ENCODE measurements at regions not wholly inside any gene's neighbourhood (a gene's known extent, or its start where the extent isn't known, plus 50 kb on each side); places are given as distances from the start of the nearest gene placed in this dataset.

GRCh38 chr17:20775331-20775730 lies 195.8 kb downstream of the CDRT15L2 start:
- POLR2A ChIA-PET: no interaction called here

GRCh38 chr17:20779521-20779920 lies 200.0 kb downstream of the CDRT15L2 start:
- DNase-seq (ENCODE audit: extremely low read depth in 1 of 4, low spot score in 3 of 4): no peak

More at GRCh38 chr17:20775331-20775730, 195.8 kb downstream of the CDRT15L2 start:
- no peak for FAIRE-seq
- DNase-seq (ENCODE audit: extremely low read depth in 1 of 4, low spot score in 3 of 4): no peak
- Histone ChIP-seq H3K4me3 (no peak overlapping the region), H4K20me1 (replicated peaks; ENCODE audit: control insufficient read depth, insufficient read depth, low read length) (no peaks in the 10 kb centered on the region), H3K36me3 (ENCODE audit: control insufficient read depth, insufficient read depth, low read length) (no peaks in the 10 kb centered on the region), H3K27ac (ENCODE audit: extremely low read depth, low read depth, low read length) (no peak overlapping the region), H3K4me1 (replicated peaks in 1 of 2; ENCODE audit: control insufficient read depth in 2 of 2, insufficient read depth in 2 of 2, low read length in 2 of 2) (no peaks in the 10 kb centered on the region), H3K9ac (ENCODE audit: insufficient read depth in 1 of 2, low read depth in 2 of 2, low read length in 2 of 2) (no peak overlapping the region), H3K9me1 (ENCODE audit: control insufficient read depth, insufficient read depth, low read length) (no peaks in the 10 kb centered on the region), H3K4me2 (ENCODE audit: insufficient read depth, low read length) (no peak overlapping the region), H2AFZ (ENCODE audit: low read depth, low read length) (no peak overlapping the region), H3K9me3 (replicated peaks; ENCODE audit: control insufficient read depth, insufficient read depth, low read depth, low read length) (no peaks in the 10 kb centered on the region), H3K27me3 (ENCODE audit: control insufficient read depth in 2 of 2, insufficient read depth in 2 of 2, low read length in 2 of 2) (no peaks in the 10 kb centered on the region), H3K79me2 (ENCODE audit: control insufficient read depth, insufficient read depth, low read length) (no peaks in the 10 kb centered on the region)
- CTCF ChIA-PET (ENCODE audit: low intra/inter-chr PET ratio): interaction anchor here (0.7 kb wide), 1 partner anchor 24 kb away, joined by 5 read pairs; no protein-coding TSS in a partner anchor
- WGBS (ENCODE audit: insufficient coverage, low coverage, missing lambda C conversion rate): 3% methylated on average over 14 of the region's 19 CpGs
- intact Hi-C loops (cut with micrococcal nuclease): no loop called here
- in situ Hi-C loops (cut with MboI): no loop called here
- no TSS peak for BruUV-seq (replicated peaks)
- no peak for TF ChIP-seq ZNF165 (CRISPR knock-in tag; IDR thresholded peaks at IDR 0.05; ENCODE audit: borderline replicate concordance)
- no peak for ATAC-seq

More at GRCh38 chr17:20779521-20779920, 200.0 kb downstream of the CDRT15L2 start:
- WGBS (ENCODE audit: insufficient coverage, low coverage, missing lambda C conversion rate): 3% methylated on average over 10 of the region's 10 CpGs
- H3K4me3 ChIP-seq: no peak overlapping the region
- H4K20me1 ChIP-seq (replicated peaks; ENCODE audit: control insufficient read depth, insufficient read depth, low read length): no peaks in the 10 kb centered on the region
- TF ChIP-seq ZBTB43 (CRISPR knock-in tag; IDR thresholded peaks at IDR 0.05): no peak
- no peaks in the 10 kb centered on the region for H3K36me3 ChIP-seq (ENCODE audit: control insufficient read depth, insufficient read depth, low read length)
- ChIA-PET POLR2A (no interaction called here), CTCF (ENCODE audit: low intra/inter-chr PET ratio) (no interaction called here)
- in situ Hi-C loops (cut with MboI): no loop called here
- peaks cover 0 to 6% of the 10 kb centered on the region in 2 experiments; a peak in 2 of 5 replicates for H3K4me1 ChIP-seq (replicated peaks in 1 of 2; ENCODE audit: control insufficient read depth in 2 of 2, insufficient read depth in 2 of 2, low read length in 2 of 2)
- no TSS peak for BruUV-seq (replicated peaks)
- FAIRE-seq: no peak
- peaks cover 0 to 4% of the 10 kb centered on the region in 2 experiments; a peak in 1 of 5 replicates for H3K27me3 ChIP-seq (ENCODE audit: control insufficient read depth in 2 of 2, insufficient read depth in 2 of 2, low read length in 2 of 2)
- H3K9me3 ChIP-seq (replicated peaks; ENCODE audit: control insufficient read depth, insufficient read depth, low read depth, low read length): no peaks in the 10 kb centered on the region
- no peak overlapping the region for H3K27ac ChIP-seq (ENCODE audit: extremely low read depth, low read depth, low read length)
- H3K79me2 ChIP-seq (ENCODE audit: control insufficient read depth, insufficient read depth, low read length): no peaks in the 10 kb centered on the region
- intact Hi-C loops (cut with micrococcal nuclease): no loop called here
- no peak overlapping the region for H3K9ac ChIP-seq (ENCODE audit: insufficient read depth in 1 of 2, low read depth in 2 of 2, low read length in 2 of 2)
- ATAC-seq: no peak
- H2AFZ ChIP-seq (ENCODE audit: low read depth, low read length): no peak overlapping the region
- no peaks in the 10 kb centered on the region for H3K9me1 ChIP-seq (ENCODE audit: control insufficient read depth, insufficient read depth, low read length)
- H3K4me2 ChIP-seq (ENCODE audit: insufficient read depth, low read length): no peak overlapping the region
